PC-9 (cell line): ENCODE measurements at regions not wholly inside any gene's neighbourhood (a gene's known extent, or its start where the extent isn't known, plus 50 kb on each side); places are given as distances from the start of the nearest gene placed in this dataset.
"Not testable (repeated sequence)": the region's sequence is repeated elsewhere in the genome, so short reads cannot be mapped to it uniquely, and the experiment has no call there.

Experiments used
- BruUV-seq: library from RNA; stranded (reverse); fragments of 400-500 nt; replicated peaks from 2 replicates; lab custom pipeline; 2021; lab: Mats Ljungman, UMichigan
- CTCF ChIA-PET: fragments of 300-600 bp; sonication (Branson Sonifier 250); formaldehyde crosslinking; loops from one replicate; lab custom pipeline; 2022; ENCODE audit warnings: antibody characterized with exemption; lab: Charles Lee
- POLR2A ChIA-PET: fragments of 300-600 bp; sonication (Branson Sonifier 250); formaldehyde crosslinking; loops from one replicate; lab custom pipeline; 2022; ENCODE audit warnings: antibody characterized with exemption; ENCODE audit not compliant: unreplicated experiment; lab: Charles Lee
- DNase-seq, 2 experiments: peaks; one replicate each; pipeline versions ENCODE4 v3.0.0 to v3.0.0-alpha.2; 2015 to 2022; ENCODE audit warnings: mixed read lengths in 1 of 2
- H2AFZ ChIP-seq: fragments of 200-600 bp; sonication (generic); 2 replicates; pipeline ENCODE4 v1.8.1; 2017; ENCODE audit warnings: antibody characterized with exemption
- H3F3A ChIP-seq: fragments of 200-600 bp; sonication (generic); 2 replicates; pipeline ENCODE4 v1.8.1; 2017; ENCODE audit warnings: antibody characterized with exemption, mild to moderate bottlenecking, low read depth; ENCODE audit not compliant: insufficient read depth
- H3K27ac ChIP-seq: fragments of 200-600 bp; sonication (generic); 2 replicates; pipeline ENCODE4 v1.6.1; 2016; ENCODE audit warnings: mixed run types
- H3K27me3 ChIP-seq: fragments of 200-600 bp; sonication (generic); 2 replicates; pipeline ENCODE4 v1.6.1; 2016; ENCODE audit warnings: low read depth, mixed run types; ENCODE audit not compliant: insufficient read depth
- H3K36me3 ChIP-seq: fragments of 200-600 bp; sonication (generic); 2 replicates; pipeline ENCODE4 v1.6.1; 2016; ENCODE audit warnings: low read depth, mixed run types
- H3K4me1 ChIP-seq: fragments of 200-600 bp; sonication (generic); replicated peaks from 2 replicates; pipeline ENCODE4 v1.6.1; 2016; ENCODE audit warnings: mixed run types; ENCODE audit not compliant: insufficient read depth
- H3K4me2 ChIP-seq: fragments of 200-600 bp; sonication (generic); 2 replicates; pipeline ENCODE4 v1.6.1; 2017; ENCODE audit warnings: mixed run types
- H3K4me3 ChIP-seq: fragments of 200-600 bp; sonication (generic); 2 replicates; pipeline ENCODE4 v1.6.1; 2016; ENCODE audit warnings: mixed run types
- H3K79me2 ChIP-seq: fragments of 200-600 bp; sonication (generic); 2 replicates; pipeline ENCODE4 v1.6.1; 2017; ENCODE audit warnings: low read depth, mixed run types
- H3K9me2 ChIP-seq: fragments of 200-600 bp; sonication (generic); 2 replicates; pipeline ENCODE4 v1.8.1; 2017; ENCODE audit warnings: mild to moderate bottlenecking; ENCODE audit not compliant: insufficient read depth
- H3K9me3 ChIP-seq: fragments of 200-600 bp; sonication (generic); 2 replicates; pipeline ENCODE4 v1.8.1; 2016; ENCODE audit warnings: low read depth; ENCODE audit not compliant: insufficient read depth
- H4K20me1 ChIP-seq: fragments of 200-600 bp; sonication (generic); 2 replicates; pipeline ENCODE4 v1.8.1; 2017; ENCODE audit not compliant: insufficient read depth
- CTCF ChIP-seq: fragments of 200-600 bp; sonication (generic); conservative IDR thresholded peaks from 2 replicates; pipeline ENCODE4 v1.6.1; 2017; ENCODE audit warnings: mixed run types, antibody characterized with exemption, mild to moderate bottlenecking, moderate library complexity
- EZH2 ChIP-seq: fragments of 200-600 bp; sonication (generic); IDR thresholded peaks from 2 replicates; pipeline ENCODE4 v1.8.0; 2017; ENCODE audit warnings: antibody characterized with exemption, low read depth
- intact Hi-C: fragments of 100-400 bp; cut with micrococcal nuclease; formaldehyde crosslinking; loops from one replicate; pipeline ENCODE4 v1.10.0; 2022; ENCODE audit not compliant: unreplicated experiment

GRCh38 chr3:5052247-5052646 lies 69.8 kb upstream of the ARL8B start:
- H3K9me3 ChIP-seq = no peaks in the 10 kb centered on the region
- DNase-seq = no peak
- no TSS peak for BruUV-seq
- intact Hi-C loops = loop anchor here (10.0 kb wide), 1 partner anchor 227 kb away; no protein-coding TSS in a partner anchor
- H3K27me3 ChIP-seq = no peaks in the 10 kb centered on the region
- H3K27ac ChIP-seq = no peak overlapping the region
- no peaks in the 10 kb centered on the region for H3K79me2 ChIP-seq
- H3K4me3 ChIP-seq = no peak overlapping the region
- H3K4me1 ChIP-seq = peaks cover 9% of the 10 kb centered on the region
- H4K20me1 ChIP-seq = no peaks in the 10 kb centered on the region
- no peaks in the 10 kb centered on the region for H3K36me3 ChIP-seq
- TF ChIP-seq EZH2 = no peak
- no peak for TF ChIP-seq CTCF
- no peaks in the 10 kb centered on the region for H3F3A ChIP-seq
- H3K9me2 ChIP-seq = no peaks in the 10 kb centered on the region
- CTCF ChIA-PET = no interaction called here
- POLR2A ChIA-PET = no interaction called here
- H2AFZ ChIP-seq = no peak overlapping the region
- H3K4me2 ChIP-seq = no peak overlapping the region

- CTCF ChIA-PET = interaction anchor here (0.6 to 1.3 kb wide), 3 partner anchors 29 to 342 kb away, joined by 5 to 23 read pairs (median 5); no protein-coding TSS in a partner anchor
- no peaks in the 10 kb centered on the region for H3K36me3 ChIP-seq
- peak; percentile 28 to 71 for DNase-seq
- intact Hi-C loops = loop anchor here (10.0 kb wide), 1 partner anchor 228 kb away; no protein-coding TSS in a partner anchor
- no peak overlapping the region for H2AFZ ChIP-seq
- no peak overlapping the region for H3K4me3 ChIP-seq
- H3K79me2 ChIP-seq = no peaks in the 10 kb centered on the region
- 0 out of 2 replicates have a peak overlapping the region, but pooled peaks have one; percentile 26 for H3K27ac ChIP-seq
- no peaks in the 10 kb centered on the region for H3K27me3 ChIP-seq
- no peaks in the 10 kb centered on the region for H4K20me1 ChIP-seq
- POLR2A ChIA-PET = interaction anchor here (0.6 to 0.7 kb wide), 4 partner anchors 36 to 342 kb away, joined by 3 to 23 read pairs (median 6); no protein-coding TSS in a partner anchor
- H3K9me2 ChIP-seq = no peaks in the 10 kb centered on the region
- H3K4me2 ChIP-seq = peak overlapping the region; percentile 19; the same call in 1 of the 2 replicates
- TF ChIP-seq CTCF (no peak), EZH2 (no peak)
- H3F3A ChIP-seq = no peaks in the 10 kb centered on the region
- H3K4me1 ChIP-seq = peaks cover 9% of the 10 kb centered on the region
- no TSS peak for BruUV-seq
- H3K9me3 ChIP-seq = no peaks in the 10 kb centered on the region
Observed at GRCh38 chr3:5053021-5053831, 68.9 kb upstream of the ARL8B start.

- Histone ChIP-seq H3K36me3 (no peaks in the 10 kb centered on the region), H3K27ac (no peak overlapping the region), H3F3A (no peaks in the 10 kb centered on the region), H3K4me2 (no peak overlapping the region), H3K4me3 (no peak overlapping the region), H2AFZ (no peak overlapping the region), H4K20me1 (no peaks in the 10 kb centered on the region), H3K4me1 (peaks cover 9% of the 10 kb centered on the region), H3K27me3 (no peaks in the 10 kb centered on the region), H3K79me2 (no peaks in the 10 kb centered on the region), H3K9me2 (no peaks in the 10 kb centered on the region), H3K9me3 (no peaks in the 10 kb centered on the region)
- intact Hi-C loops = loop anchor here (10.0 kb wide), 1 partner anchor 229 kb away; no protein-coding TSS in a partner anchor
- CTCF ChIA-PET = interaction anchor here (0.5 kb wide), 1 partner anchor 557 kb away, joined by 3 read pairs; no protein-coding TSS in a partner anchor
- TF ChIP-seq EZH2 = no peak
- no peak for TF ChIP-seq CTCF
- BruUV-seq = no TSS peak
- DNase-seq = no peak
- POLR2A ChIA-PET = no interaction called here
Observed at GRCh38 chr3:5054098-5054497, 68.0 kb upstream of the ARL8B start.

GRCh38 chr3:5054579-5054978 lies 67.5 kb upstream of the ARL8B start:
- H3K79me2 ChIP-seq, H2AFZ ChIP-seq, H3K4me2 ChIP-seq, H3K4me3 ChIP-seq, H3K9me3 ChIP-seq, H3K9me2 ChIP-seq, DNase-seq, H3K36me3 ChIP-seq, BruUV-seq, H3F3A ChIP-seq, H3K27ac ChIP-seq, CTCF ChIA-PET, POLR2A ChIA-PET, H3K27me3 ChIP-seq, H4K20me1 ChIP-seq, H3K4me1 ChIP-seq: not testable (repeated sequence)
- intact Hi-C loops = loop anchor here (10.0 kb wide), 1 partner anchor 230 kb away; no protein-coding TSS in a partner anchor
